ENCODE measurements at regions not wholly inside any gene's neighbourhood (a gene's known extent, or its start where the extent isn't known, plus 50 kb on each side); places are given as distances from the start of the nearest gene placed in this dataset.
"Not testable (repeated sequence)": the region's sequence is repeated elsewhere in the genome, so short reads cannot be mapped to it uniquely, and the experiment has no call there.

DNA sequence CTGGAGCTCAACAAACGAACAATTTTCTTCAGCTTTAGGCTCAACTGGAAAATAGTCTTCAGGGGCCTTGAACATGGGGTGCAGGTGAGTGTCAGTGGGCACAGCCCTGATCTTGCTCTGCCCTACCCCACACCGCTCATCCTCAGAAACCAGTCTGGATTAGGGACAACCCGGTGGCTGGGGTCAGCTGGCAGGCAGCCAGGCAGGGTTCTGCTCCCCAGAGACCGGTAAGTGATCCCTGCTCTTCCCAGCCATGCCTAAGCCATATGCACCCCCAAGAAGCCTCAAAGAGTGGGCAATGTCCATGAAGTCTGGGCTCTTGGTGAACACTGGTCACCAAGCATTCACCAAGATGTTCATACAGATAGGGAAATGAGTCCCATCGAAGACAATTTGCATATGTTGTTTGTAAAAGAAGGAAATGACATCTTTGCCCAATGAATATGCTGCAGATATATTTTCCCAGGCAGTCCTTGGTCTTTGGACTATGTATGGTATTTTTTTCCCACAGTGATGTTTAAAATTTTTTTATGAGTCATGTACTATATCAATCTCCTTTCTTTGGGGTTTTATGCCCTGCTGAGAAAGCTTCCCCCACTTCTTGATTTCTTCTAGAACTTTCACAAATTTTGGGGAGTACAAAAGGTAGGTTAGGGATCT lies 63.9 kb upstream of the VASH1 start:
- Histone ChIP-seq H3K4me1 (ENCODE audit: control insufficient read depth, insufficient read depth, low read length) (no peaks in the 10 kb centered on the region), H3K27me3 (ENCODE audit: control insufficient read depth, insufficient read depth, low read length) (peaks cover 4% of the 10 kb centered on the region), H3K9me3 (replicated peaks; ENCODE audit: control insufficient read depth, low read depth, low read length) (no peaks in the 10 kb centered on the region), H3K27ac (ENCODE audit: low read length) (no peak overlapping the region), H3K36me3 (ENCODE audit: control insufficient read depth, insufficient read depth, low read length) (no peaks in the 10 kb centered on the region), H3K4me3 (ENCODE audit: low read length) (no peak overlapping the region)
- 74% methylated on average over 3 of the region's 5 CpGs for WGBS (ENCODE audit: insufficient coverage)
- no peak for DNase-seq

DNA sequence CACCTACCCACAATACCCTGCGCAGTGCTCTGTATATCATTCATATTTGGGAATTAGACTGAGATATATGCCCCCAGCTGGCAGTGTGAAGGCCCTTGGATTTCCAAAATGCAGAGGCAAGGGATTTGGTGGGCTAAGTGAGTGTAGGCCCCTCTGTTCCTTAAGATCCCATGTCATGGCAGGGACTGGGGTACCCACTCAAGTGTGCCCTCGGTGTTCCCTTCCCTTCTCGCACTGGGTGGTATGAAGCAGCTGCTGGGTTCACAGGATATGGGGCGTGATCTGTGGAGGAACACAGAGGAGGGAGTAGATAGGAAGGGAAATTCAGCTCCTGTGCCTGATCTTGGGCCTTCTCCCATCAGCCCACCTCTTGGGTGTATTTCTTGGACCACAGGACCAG lies 63.1 kb upstream of the VASH1 start:
- no peaks in the 10 kb centered on the region for H3K4me1 ChIP-seq (ENCODE audit: control insufficient read depth, insufficient read depth, low read length)
- DNase-seq, result no peak
- WGBS (ENCODE audit: insufficient coverage), result no CpG with 5 or more reads among the region's 4 CpGs
- H3K27ac ChIP-seq (ENCODE audit: low read length), result no peak overlapping the region
- no peaks in the 10 kb centered on the region for H3K36me3 ChIP-seq (ENCODE audit: control insufficient read depth, insufficient read depth, low read length)
- H3K27me3 ChIP-seq (ENCODE audit: control insufficient read depth, insufficient read depth, low read length), result peaks cover 4% of the 10 kb centered on the region
- H3K9me3 ChIP-seq (replicated peaks; ENCODE audit: control insufficient read depth, low read depth, low read length), result no peaks in the 10 kb centered on the region
- no peak overlapping the region for H3K4me3 ChIP-seq (ENCODE audit: low read length)

DNA sequence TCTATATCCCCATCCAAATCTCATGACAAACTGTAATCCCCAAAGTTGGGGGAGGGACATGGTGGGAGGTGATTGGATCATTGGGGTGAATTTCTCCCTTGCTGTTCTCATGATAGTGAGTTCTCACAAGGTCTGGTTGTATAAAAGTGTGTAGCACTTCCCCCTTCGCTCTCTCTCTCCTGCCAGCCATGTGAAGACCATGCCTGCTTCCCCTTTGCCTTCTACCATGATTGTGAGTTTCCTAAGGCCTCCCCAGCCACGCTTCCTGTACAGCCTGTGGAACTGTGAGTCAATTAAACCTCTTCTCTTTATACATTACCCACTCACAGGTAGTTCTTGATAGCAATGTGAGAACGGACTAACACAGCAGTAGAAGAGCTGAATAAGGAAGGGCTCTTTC lies 62.6 kb upstream of the VASH1 start:
- Histone ChIP-seq H3K4me1 (ENCODE audit: control insufficient read depth, insufficient read depth, low read length) (no peaks in the 10 kb centered on the region), H3K9me3 (replicated peaks; ENCODE audit: control insufficient read depth, low read depth, low read length) (no peaks in the 10 kb centered on the region), H3K4me3 (ENCODE audit: low read length) (no peak overlapping the region), H3K27me3 (ENCODE audit: control insufficient read depth, insufficient read depth, low read length) (peaks cover 4% of the 10 kb centered on the region), H3K36me3 (ENCODE audit: control insufficient read depth, insufficient read depth, low read length) (no peaks in the 10 kb centered on the region), H3K27ac (ENCODE audit: low read length) (no peak overlapping the region)
- no peak for DNase-seq
- no CpG with 5 or more reads among the region's 3 CpGs for WGBS (ENCODE audit: insufficient coverage)

DNA sequence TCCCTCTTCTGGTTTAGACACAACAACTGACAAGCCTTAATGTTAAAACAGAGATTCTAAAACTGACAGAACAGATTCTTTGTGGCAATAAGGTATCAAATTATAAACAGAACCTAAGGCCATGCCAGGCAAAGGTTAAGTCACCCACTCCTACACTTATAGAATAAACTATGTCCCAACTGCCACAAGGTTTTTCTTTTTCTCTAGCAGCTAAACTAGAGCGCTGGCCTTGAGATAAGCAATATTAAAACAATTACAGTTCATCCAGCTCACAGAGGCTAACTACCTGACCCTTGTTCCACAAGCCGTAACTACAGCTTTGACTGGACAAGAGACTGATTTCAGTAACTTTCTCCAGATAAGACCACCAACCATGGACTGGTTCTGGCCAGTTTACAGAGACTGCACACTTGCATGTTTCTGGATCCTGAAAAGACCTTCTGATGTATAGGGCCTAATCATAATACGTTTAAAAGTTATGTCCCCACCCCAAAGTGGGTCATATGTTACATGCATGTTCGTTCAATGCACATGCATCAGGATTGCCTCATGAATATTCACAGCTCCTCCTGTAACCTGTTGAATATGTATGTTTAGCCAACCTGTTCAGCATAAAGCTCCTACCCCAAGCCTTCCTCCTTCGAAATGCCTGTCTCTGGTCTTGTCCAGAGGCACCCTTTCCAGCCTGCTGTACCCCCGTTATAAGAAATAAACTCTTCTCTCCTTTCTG lies 61.9 kb upstream of the VASH1 start:
- H3K9me3 ChIP-seq (replicated peaks; ENCODE audit: control insufficient read depth, low read depth, low read length), result no peaks in the 10 kb centered on the region
- 92% methylated on average over 3 of the region's 6 CpGs for WGBS (ENCODE audit: insufficient coverage)

DNA sequence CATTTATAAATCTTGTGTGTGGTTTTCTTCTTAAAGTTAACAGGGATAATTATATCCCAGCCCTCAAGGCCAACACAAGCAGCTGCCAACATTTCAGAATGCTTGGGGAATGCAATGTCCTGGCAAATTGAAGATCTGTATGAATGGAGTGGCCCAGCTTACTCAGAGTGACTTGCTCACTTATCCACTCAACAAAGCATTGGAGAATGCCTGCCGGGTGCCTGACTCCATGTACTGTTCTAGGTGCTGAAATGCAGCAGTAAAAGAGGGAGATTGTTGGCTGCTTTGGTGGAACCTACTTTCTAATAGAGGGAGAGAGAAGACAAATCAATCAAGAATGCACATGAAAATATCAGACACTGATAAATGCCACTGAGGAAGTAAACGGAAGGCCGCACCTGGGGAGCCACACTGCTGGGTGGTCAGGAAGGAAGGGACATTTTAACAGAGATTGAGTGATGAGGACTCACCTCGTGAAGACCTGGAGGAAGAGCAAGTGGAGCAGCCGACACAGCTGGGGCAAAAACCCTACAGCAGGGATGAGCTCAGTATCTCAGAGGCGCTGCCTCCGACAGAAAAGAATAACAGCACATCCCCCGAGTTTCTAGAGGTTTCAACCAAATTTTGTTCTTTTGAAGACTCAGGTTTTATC lies 61.2 kb upstream of the VASH1 start:
- Histone ChIP-seq H3K27me3 (ENCODE audit: control insufficient read depth, insufficient read depth, low read length) (peaks cover 4% of the 10 kb centered on the region), H3K9me3 (replicated peaks; ENCODE audit: control insufficient read depth, low read depth, low read length) (no peaks in the 10 kb centered on the region), H3K27ac (ENCODE audit: low read length) (no peak overlapping the region), H3K36me3 (ENCODE audit: control insufficient read depth, insufficient read depth, low read length) (no peaks in the 10 kb centered on the region), H3K4me3 (ENCODE audit: low read length) (no peak overlapping the region), H3K4me1 (ENCODE audit: control insufficient read depth, insufficient read depth, low read length) (no peaks in the 10 kb centered on the region)
- no peak for DNase-seq
- WGBS (ENCODE audit: insufficient coverage), result 83% methylated on average over 3 of the region's 8 CpGs

More for the DNA sequence above, 61.9 kb upstream of the VASH1 start:
- no peaks in the 10 kb centered on the region for H3K4me1 ChIP-seq (ENCODE audit: control insufficient read depth, insufficient read depth, low read length)
- H3K36me3 ChIP-seq (ENCODE audit: control insufficient read depth, insufficient read depth, low read length), result no peaks in the 10 kb centered on the region
- no peak for DNase-seq
- no peak overlapping the region for H3K4me3 ChIP-seq (ENCODE audit: low read length)
- H3K27ac ChIP-seq (ENCODE audit: low read length), result no peak overlapping the region
- peaks cover 4% of the 10 kb centered on the region for H3K27me3 ChIP-seq (ENCODE audit: control insufficient read depth, insufficient read depth, low read length)

DNA sequence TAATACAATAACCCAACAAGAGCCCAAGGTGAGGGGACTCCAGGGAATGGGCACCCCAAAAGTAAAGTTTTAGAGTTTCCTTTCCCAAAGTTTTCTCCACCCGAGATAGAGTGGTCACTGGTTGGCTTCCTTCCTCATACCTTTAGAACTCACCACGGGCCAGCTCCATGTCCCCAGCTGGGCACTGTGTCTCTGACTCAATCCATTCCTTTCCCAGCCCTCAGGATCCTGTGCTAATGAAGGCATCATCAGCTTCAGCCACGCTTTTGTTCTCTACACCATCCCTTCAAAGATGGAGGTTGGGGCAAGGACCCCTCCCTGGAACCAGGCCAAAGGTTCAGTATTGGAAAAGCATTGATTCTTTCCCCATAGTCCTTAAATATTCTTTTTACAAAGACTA lies 59.8 kb upstream of the VASH1 start:
- 85% methylated on average over 2 of the region's 3 CpGs for WGBS (ENCODE audit: insufficient coverage)

DNA sequence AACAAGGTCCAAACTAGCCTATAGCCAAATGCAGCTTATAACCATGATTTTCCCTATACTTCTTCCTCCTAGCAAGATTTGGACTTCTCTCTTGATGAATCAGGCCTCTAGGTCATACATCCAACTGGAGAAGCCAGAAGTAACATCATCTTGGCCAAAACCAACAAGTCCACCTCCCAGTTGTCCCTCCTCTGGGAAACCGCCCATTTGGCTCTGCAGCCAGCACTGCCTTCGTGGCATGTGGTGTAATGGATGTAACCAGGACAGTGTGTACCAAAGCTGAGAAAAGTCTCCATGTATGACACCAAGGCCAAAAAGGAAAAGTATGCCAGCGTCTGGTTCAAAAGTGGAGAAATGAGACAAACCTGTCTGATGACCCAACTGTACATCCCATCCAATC lies 59.3 kb upstream of the VASH1 start:
- 100% methylated on average over 1 of the region's 3 CpGs for WGBS (ENCODE audit: insufficient coverage)
- no peak overlapping the region for H3K4me3 ChIP-seq (ENCODE audit: low read length)
- DNase-seq, result no peak
- no peaks in the 10 kb centered on the region for H3K36me3 ChIP-seq (ENCODE audit: control insufficient read depth, insufficient read depth, low read length)
- H3K27me3 ChIP-seq (ENCODE audit: control insufficient read depth, insufficient read depth, low read length), result peaks cover 4% of the 10 kb centered on the region
- no peaks in the 10 kb centered on the region for H3K9me3 ChIP-seq (replicated peaks; ENCODE audit: control insufficient read depth, low read depth, low read length)
- H3K4me1 ChIP-seq (ENCODE audit: control insufficient read depth, insufficient read depth, low read length), result no peaks in the 10 kb centered on the region
- no peak overlapping the region for H3K27ac ChIP-seq (ENCODE audit: low read length)

More for the DNA sequence above, 59.8 kb upstream of the VASH1 start:
- peaks cover 4% of the 10 kb centered on the region for H3K27me3 ChIP-seq (ENCODE audit: control insufficient read depth, insufficient read depth, low read length)
- no peak overlapping the region for H3K4me3 ChIP-seq (ENCODE audit: low read length)
- no peaks in the 10 kb centered on the region for H3K9me3 ChIP-seq (replicated peaks; ENCODE audit: control insufficient read depth, low read depth, low read length)
- no peaks in the 10 kb centered on the region for H3K36me3 ChIP-seq (ENCODE audit: control insufficient read depth, insufficient read depth, low read length)
- no peak overlapping the region for H3K27ac ChIP-seq (ENCODE audit: low read length)
- H3K4me1 ChIP-seq (ENCODE audit: control insufficient read depth, insufficient read depth, low read length), result no peaks in the 10 kb centered on the region
- DNase-seq, result no peak

DNA sequence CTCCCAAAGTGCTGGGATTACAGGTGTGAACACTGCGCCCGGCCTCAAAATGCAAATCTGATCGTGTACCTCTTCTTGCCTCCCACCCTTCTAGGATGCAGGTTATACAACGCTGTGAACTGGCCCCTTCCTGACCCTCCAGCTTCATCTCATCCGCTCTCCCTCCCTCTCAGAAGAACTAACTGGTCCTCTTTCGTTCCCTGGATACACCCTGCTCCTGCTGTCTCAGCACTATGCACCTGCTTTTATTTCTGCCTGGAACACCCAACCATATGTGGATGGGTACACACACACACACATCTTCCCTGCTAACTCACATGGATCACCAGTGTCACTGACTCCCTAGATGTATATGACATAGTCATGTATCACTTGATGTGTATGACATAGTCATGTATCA lies 56.1 kb upstream of the VASH1 start:
- no peaks in the 10 kb centered on the region for H3K9me3 ChIP-seq (replicated peaks; ENCODE audit: control insufficient read depth, low read depth, low read length)
- peaks cover 4% of the 10 kb centered on the region for H3K27me3 ChIP-seq (ENCODE audit: control insufficient read depth, insufficient read depth, low read length)
- no peaks in the 10 kb centered on the region for H3K4me1 ChIP-seq (ENCODE audit: control insufficient read depth, insufficient read depth, low read length)
- no peak overlapping the region for H3K4me3 ChIP-seq (ENCODE audit: low read length)
- 77% methylated on average over 6 of the region's 6 CpGs for WGBS (ENCODE audit: insufficient coverage)
- H3K27ac ChIP-seq (ENCODE audit: low read length), result no peak overlapping the region
- H3K36me3 ChIP-seq (ENCODE audit: control insufficient read depth, insufficient read depth, low read length), result no peaks in the 10 kb centered on the region
- no peak for DNase-seq

DNA sequence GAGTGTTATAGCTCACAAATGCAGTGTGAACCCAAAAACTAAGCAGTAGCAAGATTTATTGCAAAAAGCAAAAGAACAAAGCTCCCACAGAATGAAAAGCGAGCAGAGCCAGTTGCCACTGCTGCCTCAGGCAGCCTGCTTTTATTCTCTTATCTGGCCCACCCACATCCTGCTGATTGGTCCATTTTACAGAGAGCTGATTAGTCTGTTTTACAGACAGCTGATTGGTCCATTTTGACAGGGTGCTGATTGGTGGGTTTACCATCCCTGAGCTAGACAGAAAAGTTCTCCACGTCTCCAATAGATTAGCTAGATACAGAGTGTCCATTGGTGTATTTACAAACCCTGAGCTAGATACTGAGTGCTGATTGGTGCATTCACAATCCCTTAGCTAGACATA lies 55.1 kb upstream of the VASH1 start:
- H3K27me3 ChIP-seq (ENCODE audit: control insufficient read depth, insufficient read depth, low read length); H3K4me3 ChIP-seq (ENCODE audit: low read length); DNase-seq; H3K4me1 ChIP-seq (ENCODE audit: control insufficient read depth, insufficient read depth, low read length); H3K9me3 ChIP-seq (replicated peaks; ENCODE audit: control insufficient read depth, low read depth, low read length); H3K36me3 ChIP-seq (ENCODE audit: control insufficient read depth, insufficient read depth, low read length); H3K27ac ChIP-seq (ENCODE audit: low read length): not testable (repeated sequence)
- WGBS (ENCODE audit: insufficient coverage), result no CpG with 5 or more reads among the region's 2 CpGs

DNA sequence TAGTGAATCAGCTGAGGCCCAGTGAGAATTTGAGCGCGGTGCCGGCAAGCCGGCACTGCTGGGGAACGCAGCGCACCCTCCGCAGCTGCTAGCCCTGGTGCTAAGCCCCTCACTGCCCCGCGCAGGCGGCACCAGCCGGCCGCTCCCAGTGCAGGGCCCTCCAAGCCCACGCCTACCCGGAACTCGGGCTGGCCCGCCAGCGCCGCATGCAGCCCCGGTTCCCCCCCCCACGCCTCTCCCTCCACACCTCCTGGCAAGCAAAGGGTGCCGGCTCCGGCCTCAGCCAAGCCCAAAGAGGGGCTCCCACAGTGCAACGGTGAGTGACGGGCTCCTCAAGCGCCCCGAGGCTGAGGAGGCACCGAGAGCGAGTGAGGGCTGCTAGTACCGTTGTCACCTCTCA lies 54.5 kb upstream of the VASH1 start:
- Histone ChIP-seq H3K36me3 (ENCODE audit: control insufficient read depth, insufficient read depth, low read length) (no peaks in the 10 kb centered on the region), H3K4me1 (ENCODE audit: control insufficient read depth, insufficient read depth, low read length) (no peaks in the 10 kb centered on the region), H3K4me3 (ENCODE audit: low read length) (no peak overlapping the region), H3K27ac (ENCODE audit: low read length) (no peak overlapping the region), H3K9me3 (replicated peaks; ENCODE audit: control insufficient read depth, low read depth, low read length) (no peaks in the 10 kb centered on the region), H3K27me3 (ENCODE audit: control insufficient read depth, insufficient read depth, low read length) (no peaks in the 10 kb centered on the region)
- WGBS (ENCODE audit: insufficient coverage), result 91% methylated on average over 17 of the region's 29 CpGs
- no peak for DNase-seq
